T-helper 1 cell (primary cell): ENCODE measurements at regions not wholly inside any gene's neighbourhood (a gene's known extent, or its start where the extent isn't known, plus 50 kb on each side); places are given as distances from the start of the nearest gene placed in this dataset.
"Not testable (repeated sequence)": the region's sequence is repeated elsewhere in the genome, so short reads cannot be mapped to it uniquely, and the experiment has no call there.

Source experiments
- DNase-seq, 5 donors: peaks; one replicate each; pipeline ENCODE4 v3.0.0-alpha.2; 2012 to 2020

DNA sequence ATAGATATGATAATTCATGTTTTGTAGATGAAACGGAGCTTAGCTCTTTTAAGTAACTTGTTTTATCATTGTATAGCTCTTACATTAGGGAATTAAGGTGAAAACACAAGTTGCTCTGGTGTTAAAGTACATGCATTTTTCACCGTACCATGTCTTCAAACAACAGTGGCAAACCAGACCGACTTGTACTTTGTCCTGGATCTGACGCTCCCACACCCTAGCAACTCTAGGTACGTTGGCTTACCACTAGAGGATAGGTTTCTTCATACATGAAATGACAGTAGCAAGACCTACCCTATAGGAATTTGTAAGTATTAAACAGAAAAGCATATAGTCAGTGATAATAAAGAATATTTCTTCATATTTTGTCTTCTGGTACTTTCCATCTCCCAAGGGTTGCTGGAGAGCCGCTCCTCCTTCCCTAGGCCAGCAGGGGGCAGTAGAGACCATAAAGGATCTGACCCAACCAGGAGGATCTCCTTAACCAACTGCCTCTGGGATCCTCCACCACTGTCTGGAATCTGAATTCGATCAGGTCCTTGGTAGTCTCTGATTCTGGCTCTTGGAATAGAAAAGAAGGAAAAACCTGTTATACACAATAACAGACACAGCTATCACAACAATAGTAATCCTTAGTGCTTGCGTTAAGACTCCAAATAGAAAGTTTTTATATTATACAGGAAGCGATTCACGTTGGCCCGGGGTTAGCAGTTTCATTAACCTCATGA, 136.7 kb downstream of the CAVIN4 start:
- DNase-seq, result peak in 2 of 5 donors; percentile 17 to 20

DNA sequence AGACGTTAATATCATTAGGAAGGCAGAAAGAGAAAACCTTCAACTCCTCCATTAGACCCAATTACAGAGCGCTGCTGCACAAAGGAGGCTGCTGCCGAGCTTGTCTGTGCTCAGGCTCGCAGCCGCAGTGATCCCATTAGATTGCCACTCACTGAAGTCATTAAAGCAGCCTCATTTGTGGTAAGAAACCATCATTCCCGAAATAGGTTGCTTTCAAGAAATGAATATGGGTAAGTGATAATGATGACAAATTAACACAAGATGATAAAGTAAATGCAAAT, 137.2 kb downstream of the CAVIN4 start:
- DNase-seq, result no peak

GRCh38 chr9:100718717-100719116, 140.8 kb downstream of the CAVIN4 start:
- no peak for DNase-seq

DNA sequence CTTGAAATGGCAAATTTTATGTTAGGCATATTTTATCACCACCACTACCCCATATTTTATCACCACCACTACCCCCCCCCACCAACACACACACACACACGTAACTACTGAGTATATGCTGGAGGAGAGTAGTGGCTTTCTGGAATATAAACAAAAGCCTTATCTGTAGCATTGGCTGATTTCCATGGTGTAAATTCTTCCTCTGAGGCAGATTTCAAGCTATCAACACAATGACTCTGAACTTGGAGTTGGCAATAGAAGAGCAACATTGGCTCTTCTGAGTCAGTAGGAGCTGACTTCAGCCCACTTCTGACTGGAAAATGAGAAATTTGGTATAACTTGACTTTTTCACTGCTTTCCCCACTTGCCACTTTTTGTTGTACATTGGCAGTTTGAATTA, 143.0 kb downstream of the CAVIN4 start:
- no peak for DNase-seq

DNA sequence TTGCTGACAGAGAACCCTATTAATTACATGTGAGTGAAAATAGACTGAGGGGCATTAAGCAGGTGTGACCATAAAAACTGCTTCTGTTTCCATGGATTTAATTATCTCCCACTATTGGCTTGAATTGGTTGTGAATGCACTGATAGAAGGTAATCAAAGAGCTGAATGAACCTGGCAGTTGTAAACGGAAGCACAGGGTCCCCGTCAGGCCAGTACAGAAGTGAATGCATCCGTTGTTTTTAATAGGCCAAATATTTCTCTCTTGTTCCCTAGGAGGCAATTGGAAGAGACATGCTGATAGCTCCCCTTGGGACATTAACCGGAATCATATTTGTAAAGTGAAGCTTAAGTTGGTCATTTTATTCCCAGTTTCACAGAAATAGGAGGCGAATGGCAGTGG, 147.0 kb downstream of the CAVIN4 start:
- no peak for DNase-seq

- DNase-seq, result no peak
Measured at GRCh38 chr9:100725371-100725770, 147.5 kb downstream of the CAVIN4 start.

DNA sequence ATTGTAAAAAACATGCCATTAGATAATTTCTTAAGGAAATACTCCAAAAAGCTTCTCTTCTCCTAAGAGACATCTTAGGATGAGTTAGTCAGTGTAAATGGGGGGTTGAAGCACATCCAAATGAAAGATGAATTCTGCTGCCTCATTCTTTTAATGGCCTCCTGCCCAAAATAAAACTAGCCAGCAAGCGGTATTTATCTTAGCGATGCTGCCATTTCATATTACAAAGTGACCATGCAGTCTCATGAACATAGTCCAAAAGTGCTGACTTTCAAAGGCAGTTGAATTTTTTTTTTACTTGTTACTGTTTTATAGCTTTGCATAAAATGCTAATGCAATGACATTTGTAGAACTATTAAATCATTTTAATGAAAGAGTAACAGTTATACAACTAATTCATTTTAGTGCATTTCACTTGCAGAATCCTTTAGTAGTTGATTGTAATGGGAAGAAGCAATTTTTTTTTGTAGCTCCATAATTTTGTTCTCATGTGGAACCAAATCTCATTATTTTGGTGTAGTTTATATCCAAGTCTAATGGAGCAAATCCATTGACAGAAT, 151.5 kb downstream of the CAVIN4 start:
- no peak for DNase-seq

- DNase-seq, result no peak
Measured at GRCh38 chr9:100730086-100730485, 152.2 kb downstream of the CAVIN4 start.

- DNase-seq, result no peak
Measured at GRCh38 chr9:100731038-100731556, 153.2 kb downstream of the CAVIN4 start.

DNA sequence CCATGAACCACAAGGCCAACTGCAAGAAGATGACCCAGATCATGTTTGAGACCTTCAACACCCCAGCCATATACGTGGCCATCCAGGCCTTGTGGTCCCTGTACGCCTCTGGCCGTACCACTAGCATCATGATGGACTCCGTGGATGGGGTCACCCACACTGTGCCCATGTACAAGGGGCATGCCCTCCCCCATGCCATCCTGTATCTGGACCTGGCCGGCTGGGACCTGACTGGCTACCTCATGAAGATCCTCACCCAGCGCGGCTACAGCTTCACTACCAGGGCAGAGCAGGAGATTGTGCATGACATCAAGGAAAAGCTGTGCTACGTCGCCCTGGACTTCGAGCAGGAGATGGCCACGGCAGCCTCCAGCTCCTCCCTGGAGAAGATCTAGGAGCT, 153.7 kb downstream of the CAVIN4 start:
- no peak for DNase-seq

DNA sequence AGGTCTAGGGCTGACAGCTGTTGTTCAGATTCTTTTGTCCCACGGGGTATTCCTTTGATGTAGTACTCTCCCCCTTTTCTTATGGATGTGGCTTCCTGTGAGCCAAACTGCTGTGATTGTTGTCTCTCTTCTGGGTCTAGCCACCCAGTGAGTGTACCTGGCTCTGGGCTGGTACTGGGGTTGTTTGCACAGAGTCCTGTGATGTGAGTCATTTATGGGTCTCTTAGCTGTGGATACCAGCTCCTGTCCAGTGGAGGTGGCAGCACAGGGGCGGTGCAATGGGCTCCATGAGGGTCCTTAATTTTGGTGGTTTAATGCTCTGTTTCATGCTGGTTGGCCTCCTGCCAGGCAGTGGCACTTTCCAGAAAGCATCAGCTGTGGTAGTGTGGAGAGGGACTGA, 161.3 kb downstream of the CAVIN4 start:
- DNase-seq, result no peak

- DNase-seq, result no peak
Measured at GRCh38 chr9:100739666-100740065, 161.8 kb downstream of the CAVIN4 start.

DNA sequence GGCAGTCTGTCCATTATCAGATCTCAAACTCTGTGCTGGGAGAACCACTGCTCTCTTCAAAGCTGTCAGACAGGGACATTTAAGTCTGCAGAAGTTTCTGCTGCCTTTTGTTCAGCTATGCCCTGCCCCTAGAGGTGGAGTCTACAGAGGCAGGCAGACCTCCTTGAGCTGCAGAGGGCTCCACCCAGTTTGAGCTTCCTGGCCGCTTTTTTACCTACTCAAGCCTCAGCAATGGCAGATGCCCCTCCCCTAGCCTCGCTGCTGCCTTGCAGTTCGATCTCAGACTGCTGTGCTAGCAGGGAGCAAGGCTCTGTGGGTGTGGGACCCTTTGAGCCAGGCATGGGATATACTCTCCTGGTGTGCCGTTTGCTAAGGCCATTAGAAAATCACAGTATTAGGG, 171.1 kb downstream of the CAVIN4 start:
- DNase-seq, result not testable (repeated sequence)

- DNase-seq, result no peak
Measured at GRCh38 chr9:100756217-100756616, 178.3 kb downstream of the CAVIN4 start.

DNA sequence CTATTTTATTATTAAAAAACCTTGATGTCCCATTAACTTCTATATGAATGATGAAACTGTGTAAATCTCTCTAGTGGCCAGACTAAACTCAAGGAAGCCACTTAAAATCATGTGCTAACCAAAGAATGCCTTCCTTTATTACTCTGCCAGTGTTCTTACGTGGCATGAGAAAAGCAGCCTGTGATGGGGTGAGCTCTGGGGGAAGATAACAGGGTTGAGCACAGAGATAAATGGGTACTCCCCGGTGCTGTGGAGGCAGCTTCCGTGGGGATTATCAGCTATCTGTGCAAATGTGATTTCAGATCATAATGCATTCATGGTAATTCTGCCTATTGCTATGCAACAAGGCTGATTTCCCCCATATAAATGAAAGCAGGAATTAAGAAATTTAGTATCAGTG, 181.3 kb downstream of the CAVIN4 start:
- DNase-seq, result no peak

DNA sequence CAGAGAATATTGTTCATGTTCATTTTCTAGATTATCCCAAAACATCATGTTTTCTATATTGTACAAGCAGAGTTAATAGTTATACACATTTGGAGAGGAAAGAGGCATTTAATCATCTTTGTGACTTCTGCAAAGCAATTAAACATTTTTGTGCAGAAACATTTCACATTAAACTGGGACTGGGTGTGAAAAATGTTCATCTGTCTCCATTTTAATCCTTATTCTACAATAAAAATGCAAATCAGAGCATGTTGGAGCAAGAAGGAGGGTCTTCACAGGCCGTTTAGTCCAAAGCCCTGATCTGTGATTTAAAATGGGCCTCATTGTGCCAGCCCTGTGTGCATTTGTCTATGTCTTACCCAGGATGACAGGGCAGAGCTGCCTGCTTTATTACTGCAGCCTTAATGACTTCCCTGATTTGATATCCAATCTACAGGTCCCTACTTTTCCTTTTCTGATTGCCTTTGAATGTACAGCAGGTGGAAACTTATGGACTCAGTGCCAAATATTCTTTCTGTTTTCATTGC, 183.5 kb downstream of the CAVIN4 start:
- DNase-seq, result no peak

GRCh38 chr9:100774326-100774725, 196.4 kb downstream of the CAVIN4 start:
- no peak for DNase-seq

DNA sequence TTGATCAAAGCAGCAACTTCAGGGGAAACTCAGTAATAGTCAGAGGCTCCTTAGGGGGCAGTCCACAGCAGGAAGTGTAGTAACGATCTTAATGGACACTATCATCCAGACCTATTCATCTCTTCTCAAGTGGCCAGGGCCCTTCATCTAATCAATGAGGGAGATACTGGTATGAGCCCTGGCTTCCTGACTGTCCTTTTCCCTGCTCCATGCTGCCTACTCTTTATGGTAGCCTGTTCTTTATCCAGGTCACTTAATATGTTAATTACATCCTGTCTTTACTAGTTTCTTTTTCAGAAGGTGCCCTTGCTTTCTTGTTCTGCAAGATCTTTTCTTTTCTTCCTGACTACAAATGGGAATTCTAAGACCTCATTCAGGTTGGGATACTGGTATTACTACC, 197.1 kb downstream of the CAVIN4 start:
- DNase-seq, result no peak

DNA sequence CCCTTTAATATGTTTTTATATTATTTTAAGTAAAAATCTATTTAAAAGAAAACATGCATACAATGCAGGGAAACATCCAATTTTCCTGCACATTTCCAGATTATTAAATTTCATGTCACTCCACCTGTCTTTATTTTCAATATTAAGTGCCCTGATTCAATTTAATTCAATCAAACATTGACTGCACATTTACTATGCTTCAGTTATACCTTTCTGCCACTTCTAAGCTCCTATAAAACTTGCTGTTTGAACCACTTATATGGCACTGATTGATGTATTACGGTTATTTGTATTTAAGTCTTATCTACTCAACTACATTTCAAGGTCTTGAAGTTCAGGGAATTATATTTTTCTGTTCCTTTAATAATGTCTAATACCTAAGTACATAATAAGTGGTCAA, 198.0 kb downstream of the CAVIN4 start:
- DNase-seq, result no peak

DNA sequence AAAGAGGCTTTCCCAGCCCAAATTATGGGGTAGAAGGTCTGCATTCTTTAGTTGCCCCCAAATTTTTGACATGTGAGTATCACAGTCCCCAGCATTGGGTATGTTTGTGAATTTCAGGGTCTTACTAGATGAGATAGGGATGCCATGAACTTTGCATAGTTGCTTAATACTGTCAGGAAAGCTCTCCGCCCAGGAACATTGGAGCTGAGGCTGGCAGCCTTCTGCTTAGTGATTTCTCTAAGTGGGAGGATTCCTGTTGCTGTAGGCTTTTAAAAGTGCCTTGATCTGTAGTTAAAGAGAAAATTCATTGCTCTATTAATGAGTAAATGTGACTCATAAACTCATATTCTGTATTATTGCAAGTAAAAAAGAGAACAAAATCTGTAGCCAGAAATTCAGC, 206.9 kb downstream of the CAVIN4 start:
- DNase-seq, result no peak

DNA sequence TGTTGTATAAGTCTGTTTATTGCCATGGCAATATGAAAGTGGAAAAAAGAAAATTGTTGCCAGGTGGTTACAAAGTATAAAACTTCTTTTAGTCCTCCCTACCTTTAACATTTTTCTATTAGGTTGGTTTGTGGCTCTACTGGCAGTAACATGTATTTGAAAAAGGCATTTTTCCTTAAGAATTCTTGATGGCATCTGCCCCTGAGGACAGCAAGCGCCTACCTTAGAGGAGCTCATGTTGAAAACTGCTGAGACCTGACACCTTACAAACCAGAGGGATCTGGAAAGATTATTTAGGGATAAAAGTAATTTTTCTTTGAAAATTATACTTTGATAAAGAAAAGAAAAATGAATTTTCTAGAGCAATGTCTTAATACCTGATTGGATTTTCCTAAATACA, 208.1 kb downstream of the CAVIN4 start:
- no peak for DNase-seq

GRCh38 chr9:100794738-100795269, 216.9 kb downstream of the CAVIN4 start:
- DNase-seq, result no peak

- no peak for DNase-seq
Measured at GRCh38 chr9:100803956-100804355, 224.6 kb upstream of the PLPPR1 start.

- no peak for DNase-seq
Measured at GRCh38 chr9:100811643-100812042, 216.9 kb upstream of the PLPPR1 start.
